HG02970 (cell line): ENCODE measurements at regions not wholly inside any gene's neighbourhood (a gene's known extent, or its start where the extent isn't known, plus 50 kb on each side); places are given as distances from the start of the nearest gene placed in this dataset.

Experiments used
- ATAC-seq: cut with Tn5 transposase; IDR thresholded peaks from one replicate; pipeline ENCODE4 v1.9.1; 2021; ENCODE audit warnings: mild to moderate bottlenecking, moderate library complexity, moderate number of reproducible peaks; ENCODE audit not compliant: unreplicated experiment, low FRiP score

- ATAC-seq: no peak
Measured at GRCh38 chr9:106677374-106677773, 185.6 kb upstream of the ZNF462 start.

- no peak for ATAC-seq
Measured at GRCh38 chr9:106677830-106678229, 185.1 kb upstream of the ZNF462 start.

- no peak for ATAC-seq
Measured at GRCh38 chr9:106678273-106678672, 184.7 kb upstream of the ZNF462 start.

GRCh38 chr9:106682420-106682819 lies 180.5 kb upstream of the ZNF462 start:
- ATAC-seq: no peak

GRCh38 chr9:106683454-106683853 lies 179.5 kb upstream of the ZNF462 start:
- no peak for ATAC-seq

GRCh38 chr9:106684940-106685695 lies 177.8 kb upstream of the ZNF462 start:
- no peak for ATAC-seq

GRCh38 chr9:106689089-106689488 lies 173.9 kb upstream of the ZNF462 start:
- no peak for ATAC-seq

- ATAC-seq: no peak
Measured at GRCh38 chr9:106691627-106692026, 171.3 kb upstream of the ZNF462 start.

- no peak for ATAC-seq
Measured at GRCh38 chr9:106693558-106693957, 169.4 kb upstream of the ZNF462 start.

GRCh38 chr9:106696804-106697203 lies 166.2 kb upstream of the ZNF462 start:
- ATAC-seq: no peak

GRCh38 chr9:106697390-106697749 lies 165.6 kb upstream of the ZNF462 start:
- no peak for ATAC-seq

GRCh38 chr9:106697750-106698502 lies 165.0 kb upstream of the ZNF462 start:
- no peak for ATAC-seq

- no peak for ATAC-seq
Measured at GRCh38 chr9:106700676-106701075, 162.3 kb upstream of the ZNF462 start.

GRCh38 chr9:106701611-106702010 lies 161.4 kb upstream of the ZNF462 start:
- ATAC-seq: no peak

- no peak for ATAC-seq
Measured at GRCh38 chr9:106704056-106704615, 158.8 kb upstream of the ZNF462 start.

GRCh38 chr9:106707291-106707690 lies 155.7 kb upstream of the ZNF462 start:
- no peak for ATAC-seq

- no peak for ATAC-seq
Measured at GRCh38 chr9:106707738-106708474, 155.1 kb upstream of the ZNF462 start.

GRCh38 chr9:106708475-106709146 lies 154.4 kb upstream of the ZNF462 start:
- ATAC-seq: no peak

GRCh38 chr9:106712279-106712678 lies 150.7 kb upstream of the ZNF462 start:
- ATAC-seq: no peak

GRCh38 chr9:106713206-106713605 lies 149.8 kb upstream of the ZNF462 start:
- no peak for ATAC-seq
